Mammary epithelial cell (primary cell): ENCODE measurements at regions not wholly inside any gene's neighbourhood (a gene's known extent, or its start where the extent isn't known, plus 50 kb on each side); places are given as distances from the start of the nearest gene placed in this dataset.

Source experiments
- CTCF ChIP-seq, 2 donors: IDR thresholded peaks in 1 of 2; conservative IDR thresholded peaks in 1 of 2; 2 replicates each; pipeline ENCODE4 v1.5.1; 2011 to 2012; ENCODE audit warnings: inconsistent platforms in 2 of 2, low read length in 2 of 2, mild to moderate bottlenecking in 2 of 2, control low read depth in 1 of 2, low read depth in 1 of 2; ENCODE audit not compliant: insufficient read depth in 1 of 2; ENCODE audit errors: extremely low read depth in 1 of 2
- EZH2 ChIP-seq: IDR thresholded peaks from 2 replicates; pipeline ENCODE4 v1.6.1; 2012; ENCODE audit warnings: low read length, inconsistent platforms, borderline replicate concordance

GRCh38 chr2:10234409-10235094 lies 68.2 kb upstream of the HPCAL1 start:
- no peak for TF ChIP-seq CTCF (conservative IDR thresholded peaks at IDR 0.05 in 1 of 2, IDR thresholded peaks at IDR 0.05 in 1 of 2; ENCODE audit: extremely low read depth in 1 of 2, insufficient read depth in 1 of 2, low read depth in 1 of 2, low read length in 2 of 2)
- TF ChIP-seq EZH2: no peak
